NCI-H1436 treated with DMSO at 0.1 percent for 48 hours (cell line): ENCODE measurements at regions not wholly inside any gene's neighbourhood (a gene's known extent, or its start where the extent isn't known, plus 50 kb on each side); places are given as distances from the start of the nearest gene placed in this dataset.

Experiments used
- DNase-seq: peaks from one replicate; lab custom pipeline; 2025; lab: John Stamatoyannopoulos, UW

DNA sequence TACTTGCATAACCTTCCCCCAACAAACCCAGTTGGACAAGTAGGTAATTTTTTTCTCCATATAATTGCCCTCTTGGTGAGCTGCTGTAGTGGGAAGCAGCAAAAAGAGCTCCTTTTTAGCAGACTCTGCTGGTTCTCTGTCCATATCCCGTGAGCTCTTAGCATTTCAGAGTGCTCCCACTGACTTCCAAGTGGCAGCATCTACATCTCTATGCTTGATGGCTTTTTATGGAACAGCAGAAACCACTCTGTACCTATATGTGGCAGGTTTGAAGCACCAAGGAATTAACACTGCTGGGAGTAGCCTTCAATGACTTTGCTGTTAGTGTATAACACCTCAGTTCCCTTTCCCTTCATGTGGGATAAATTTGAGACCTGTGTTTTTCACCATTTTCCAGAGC is 168.4 kb upstream of the NHS start:
- DNase-seq: no peak

DNA sequence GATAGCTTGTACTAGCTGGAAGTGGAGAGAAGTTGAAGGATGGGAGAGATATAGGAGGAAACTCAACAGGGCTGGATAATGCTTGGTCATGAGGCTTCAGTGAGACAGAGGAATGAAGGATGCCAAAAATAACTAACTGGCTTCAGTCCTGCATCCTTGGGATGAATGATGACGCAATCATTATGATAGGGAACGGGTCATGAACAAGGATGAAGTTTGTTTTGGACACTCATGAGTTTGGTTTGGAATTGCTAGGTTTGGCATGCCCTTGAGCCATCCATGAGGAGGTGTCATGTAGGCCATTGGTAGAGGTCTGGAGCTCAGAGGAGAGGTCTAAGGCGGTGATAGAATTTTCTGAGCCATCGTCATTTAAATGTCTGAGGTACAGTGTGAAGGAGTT is 160.0 kb upstream of the NHS start:
- no peak for DNase-seq

DNA sequence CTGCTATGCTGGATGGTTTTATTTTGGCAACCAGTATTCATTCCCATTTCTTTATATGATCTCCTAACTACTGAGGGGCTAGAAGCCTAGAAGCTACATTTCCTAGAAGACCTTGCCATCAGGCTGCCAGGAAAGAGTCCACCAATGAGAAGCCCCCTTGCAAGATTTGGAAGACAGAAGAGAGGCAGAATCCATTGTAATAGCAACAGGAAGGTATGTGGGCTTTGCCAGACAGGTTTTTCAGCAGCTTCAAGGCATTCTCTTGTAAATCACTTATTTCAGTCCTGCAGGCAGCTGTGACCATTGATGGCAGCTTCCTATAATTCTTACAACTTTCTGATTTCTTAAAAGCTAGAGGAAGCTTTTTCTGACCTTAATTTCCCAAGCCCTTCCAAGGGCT is 148.3 kb upstream of the NHS start:
- DNase-seq: no peak

DNA sequence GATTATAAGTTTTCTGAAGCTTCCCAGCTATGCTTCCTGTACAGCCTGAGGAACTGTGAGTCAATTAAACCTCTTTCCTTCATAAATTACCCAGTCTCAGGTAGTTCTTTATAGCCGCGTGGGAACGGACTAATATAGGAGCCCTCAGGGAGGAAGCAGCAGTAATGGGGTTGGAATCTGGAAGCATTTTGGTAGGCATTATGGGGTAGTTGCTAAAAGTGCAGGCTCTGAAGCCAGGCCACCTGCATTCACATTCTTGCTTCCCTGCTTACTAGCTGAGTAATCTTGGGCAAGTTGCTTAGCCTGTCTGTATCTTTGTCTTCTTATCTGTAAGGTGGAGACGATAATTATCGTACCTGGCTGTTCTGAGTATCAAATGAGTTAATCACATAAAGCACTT is 137.9 kb upstream of the NHS start:
- DNase-seq: no peak

DNA sequence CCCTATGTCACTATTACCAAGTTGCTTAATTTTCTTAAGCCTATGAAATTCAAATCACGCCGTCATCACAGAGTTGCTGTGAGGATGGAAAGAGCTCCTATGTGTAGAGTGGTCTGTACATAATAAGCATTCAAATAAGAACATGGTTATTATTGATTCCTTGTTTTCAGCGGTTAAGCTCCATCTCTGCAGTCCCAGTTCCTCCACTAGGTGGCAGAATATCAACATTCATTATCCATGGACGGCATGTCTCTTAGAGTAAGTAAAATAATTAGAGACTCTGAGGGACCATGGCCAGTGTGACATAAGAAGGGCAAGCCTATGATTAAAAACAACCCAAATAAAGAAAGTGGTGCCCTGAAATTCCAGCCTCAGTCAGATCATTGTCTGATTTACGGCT is 132.5 kb upstream of the NHS start:
- peak; percentile 11 for DNase-seq

DNA sequence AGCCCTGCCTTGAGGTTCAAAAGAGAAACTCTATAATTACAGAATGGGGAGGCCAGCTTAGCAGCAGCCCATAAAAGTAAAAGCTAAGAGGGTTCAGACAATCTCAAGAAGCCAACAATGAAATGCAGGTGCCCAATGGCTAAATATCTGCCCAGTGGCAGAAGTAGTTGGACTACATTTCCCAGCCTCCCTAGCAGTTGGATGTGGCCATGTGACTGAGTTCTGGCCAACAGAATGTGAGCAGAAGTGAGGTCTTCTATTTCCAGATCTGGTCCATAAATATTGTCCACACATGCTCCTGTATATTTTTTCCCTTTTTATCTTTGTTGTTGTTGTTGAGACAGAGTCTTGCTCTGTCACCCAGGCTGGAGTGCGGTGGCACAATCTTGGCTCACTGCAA is 127.9 kb upstream of the NHS start:
- no peak for DNase-seq

DNA sequence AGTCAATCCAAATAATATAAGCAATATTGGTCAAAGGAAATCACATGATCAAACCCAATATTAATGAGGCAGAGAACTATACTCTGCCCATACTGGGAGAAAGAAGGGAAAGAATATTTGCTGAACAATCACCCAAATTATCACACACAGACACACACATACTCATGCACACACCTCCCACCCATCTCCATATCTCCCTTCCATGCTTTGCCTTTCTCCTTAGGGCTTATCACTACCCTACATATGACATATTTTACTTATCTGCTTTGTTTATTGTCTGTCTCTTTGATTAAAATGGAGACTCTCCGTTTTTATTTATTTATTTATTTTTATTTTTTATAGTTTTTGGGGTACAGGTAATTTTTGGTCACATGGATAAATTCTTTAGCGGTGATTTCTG is 112.9 kb upstream of the NHS start:
- no peak for DNase-seq

DNA sequence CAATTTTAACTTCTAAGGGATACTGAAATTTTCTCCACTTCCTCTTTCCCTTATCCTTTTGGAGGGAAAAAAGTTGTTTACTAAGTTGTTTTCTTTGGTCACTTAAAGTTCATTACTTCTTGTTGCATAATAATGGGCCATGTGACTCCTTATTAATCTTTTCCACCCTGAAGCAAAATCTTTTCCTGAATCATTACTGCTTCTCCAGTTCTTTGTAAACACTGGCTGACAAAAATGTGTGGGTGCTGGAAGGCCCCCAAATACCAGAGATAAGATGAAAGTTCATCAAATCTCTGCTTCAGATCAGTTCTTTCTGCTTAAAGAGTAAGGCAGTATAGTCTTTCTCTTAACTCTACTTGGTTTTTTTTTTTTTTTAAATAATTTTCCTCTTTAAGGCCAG is 108.9 kb upstream of the NHS start:
- no peak for DNase-seq

DNA sequence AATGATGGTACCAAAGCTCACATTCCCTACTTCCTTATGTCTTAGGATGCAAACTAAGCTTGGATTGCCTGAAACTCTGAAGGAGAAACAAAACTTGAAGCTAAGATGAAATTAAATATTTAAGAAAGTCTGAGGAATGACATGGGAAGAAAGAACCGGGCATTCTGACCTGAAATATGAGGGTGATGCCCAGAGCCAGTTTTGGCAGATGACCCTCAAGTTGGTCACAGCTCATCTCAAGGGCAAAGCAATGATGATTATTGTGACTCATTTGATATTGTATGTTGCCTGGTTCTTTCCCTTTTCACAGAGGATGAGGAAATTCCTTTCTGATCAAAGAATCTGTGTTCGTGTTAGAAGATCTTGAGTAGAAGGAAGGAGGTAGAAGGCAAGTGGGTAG is 96.0 kb upstream of the NHS start:
- DNase-seq: no peak

DNA sequence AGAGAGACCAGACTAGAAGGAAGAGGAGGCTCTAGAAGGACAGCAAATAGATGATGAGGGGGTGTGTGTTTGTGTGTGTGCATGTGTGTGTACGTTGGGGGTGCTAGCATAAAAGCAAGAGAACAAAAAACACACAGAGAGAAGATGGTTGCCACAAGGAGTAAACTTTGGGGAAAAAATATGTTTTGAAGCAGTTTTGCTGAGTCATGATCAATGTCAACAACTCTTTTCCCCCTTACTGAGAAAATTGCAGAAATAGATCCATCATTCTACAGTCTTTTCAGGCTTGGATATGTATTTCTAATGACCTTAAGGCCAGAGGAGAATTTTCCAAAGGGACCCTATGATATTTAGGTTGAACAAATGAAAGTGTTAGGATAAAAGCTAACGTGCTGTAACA is 89.0 kb upstream of the NHS start:
- no peak for DNase-seq

DNA sequence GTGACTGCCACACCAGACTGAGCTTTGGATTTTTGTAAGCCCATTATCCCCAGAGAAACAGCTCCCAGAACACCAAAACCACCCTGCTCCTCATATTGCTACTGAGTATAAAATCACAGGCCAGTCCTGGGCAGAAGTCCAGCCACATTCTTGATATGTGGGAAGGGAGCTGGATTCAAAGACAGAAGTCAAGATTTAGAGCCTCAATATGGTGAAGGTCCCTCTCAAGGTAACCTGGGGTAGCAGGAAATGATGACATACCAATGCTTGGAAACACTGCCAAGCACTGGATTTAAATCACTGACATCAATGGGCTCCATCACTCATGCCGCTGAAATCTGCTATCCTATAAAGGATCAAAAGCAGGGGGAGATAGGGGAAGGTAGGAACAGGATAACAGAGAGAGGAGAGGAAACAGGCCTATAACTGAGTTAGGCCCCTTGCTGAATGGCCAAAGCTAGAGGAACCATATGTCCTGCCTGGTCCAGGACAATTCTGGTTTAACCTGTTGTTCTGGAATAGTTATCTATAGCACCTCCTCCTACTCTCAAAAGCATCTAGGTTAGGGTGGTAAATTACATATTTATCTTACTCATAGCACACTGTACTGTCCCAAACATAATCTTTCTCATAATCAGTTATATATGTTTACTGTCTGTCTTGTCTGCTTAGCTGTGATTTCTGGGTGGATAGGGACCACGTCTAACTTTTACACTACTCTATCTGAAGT is 83.7 kb upstream of the NHS start:
- DNase-seq: no peak

DNA sequence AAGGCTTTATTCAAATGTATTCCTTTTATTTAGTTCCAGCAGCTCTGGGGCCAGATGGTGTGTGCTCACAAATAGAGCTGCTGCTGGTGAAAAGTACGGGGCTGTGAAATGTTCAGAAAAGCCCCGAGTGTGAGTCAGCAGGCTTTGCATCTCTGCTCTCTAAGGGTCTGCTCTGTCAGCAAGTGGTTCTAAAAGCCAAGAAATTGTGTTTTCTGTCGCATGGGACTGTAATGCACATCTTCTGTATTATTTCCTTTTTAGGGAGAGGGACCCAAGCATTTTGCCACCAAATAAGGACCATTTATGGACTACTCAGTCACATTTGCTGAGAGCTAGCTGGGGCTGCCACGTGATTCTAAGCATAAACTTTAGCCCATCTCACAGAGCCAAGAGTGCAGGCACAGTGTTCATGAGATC is 82.9 kb upstream of the NHS start:
- DNase-seq: no peak

DNA sequence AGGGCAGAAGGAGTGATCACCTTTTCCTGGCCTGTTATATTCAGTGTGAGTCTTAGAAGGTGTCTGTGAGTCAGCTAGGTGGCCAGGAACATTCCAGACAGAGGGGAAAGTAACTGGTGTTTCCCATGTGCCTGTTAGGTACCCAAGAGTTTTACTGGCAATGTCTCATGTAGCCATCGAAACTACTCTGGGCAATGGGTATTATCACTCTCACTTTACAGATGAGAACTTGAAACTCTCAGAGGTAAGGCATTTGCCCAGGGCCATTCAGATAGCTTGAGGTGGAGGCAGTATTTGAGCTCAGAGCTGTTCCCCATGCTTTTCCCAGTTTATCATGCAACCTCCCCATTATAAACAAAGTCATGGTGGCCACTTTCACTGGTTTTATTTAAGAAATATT is 80.4 kb upstream of the NHS start:
- DNase-seq: no peak

DNA sequence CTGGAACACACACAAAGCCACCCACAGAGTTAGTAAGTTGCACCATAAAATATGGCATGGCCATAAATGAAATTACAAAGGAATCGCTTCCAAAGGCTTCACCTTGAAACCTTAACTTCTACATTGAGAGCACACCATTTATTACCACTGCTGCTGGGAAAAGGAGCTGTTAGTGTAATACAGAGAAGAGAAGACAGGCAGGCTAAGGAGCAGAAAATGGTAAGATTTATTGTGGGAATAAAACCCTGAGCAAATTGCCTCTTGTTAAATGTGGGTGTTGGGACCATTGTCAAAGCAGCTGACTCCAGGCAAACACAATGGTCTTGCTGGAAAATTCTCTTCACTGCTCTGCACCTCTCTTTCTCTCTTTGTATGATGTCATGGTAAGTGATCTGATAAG is 79.2 kb upstream of the NHS start:
- no peak for DNase-seq

DNA sequence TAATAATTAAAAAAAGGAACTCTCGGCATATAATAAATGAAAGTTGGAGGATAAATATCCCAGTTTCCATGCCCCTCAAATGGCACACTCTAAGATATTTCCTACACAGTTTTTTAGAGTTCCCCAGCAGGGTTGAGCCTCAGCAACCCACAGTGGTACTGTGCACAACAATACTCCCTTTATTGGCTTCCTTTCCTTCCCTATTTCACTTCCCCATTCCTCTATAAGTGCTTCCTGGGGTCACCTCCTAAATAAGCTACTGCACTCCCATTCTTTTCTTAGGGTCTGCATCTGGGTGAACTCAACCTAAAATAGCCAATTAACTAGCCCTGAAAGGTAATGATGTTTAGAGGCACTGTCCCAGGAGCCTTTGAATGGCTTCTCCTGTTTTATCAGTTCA is 76.4 kb upstream of the NHS start:
- DNase-seq: no peak

DNA sequence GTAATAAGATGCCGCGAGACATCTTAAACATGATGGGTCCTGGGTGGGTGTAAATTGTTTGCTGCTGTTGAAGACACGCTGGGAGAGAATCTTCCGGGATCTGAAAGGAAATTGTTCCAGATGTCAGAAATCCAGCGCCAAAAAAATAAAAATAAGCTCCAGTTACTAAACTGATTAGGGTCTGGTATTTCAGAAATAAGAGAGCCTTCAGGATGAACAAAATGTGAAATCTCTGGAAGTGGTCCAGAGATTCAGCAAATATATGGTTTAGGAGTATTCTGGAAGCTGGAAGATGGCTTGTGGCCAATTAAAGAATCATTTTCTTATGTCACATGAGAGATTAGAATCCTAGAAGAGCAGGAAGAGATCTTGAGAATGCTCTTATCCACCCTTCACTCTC is 75.8 kb upstream of the NHS start:
- no peak for DNase-seq

DNA sequence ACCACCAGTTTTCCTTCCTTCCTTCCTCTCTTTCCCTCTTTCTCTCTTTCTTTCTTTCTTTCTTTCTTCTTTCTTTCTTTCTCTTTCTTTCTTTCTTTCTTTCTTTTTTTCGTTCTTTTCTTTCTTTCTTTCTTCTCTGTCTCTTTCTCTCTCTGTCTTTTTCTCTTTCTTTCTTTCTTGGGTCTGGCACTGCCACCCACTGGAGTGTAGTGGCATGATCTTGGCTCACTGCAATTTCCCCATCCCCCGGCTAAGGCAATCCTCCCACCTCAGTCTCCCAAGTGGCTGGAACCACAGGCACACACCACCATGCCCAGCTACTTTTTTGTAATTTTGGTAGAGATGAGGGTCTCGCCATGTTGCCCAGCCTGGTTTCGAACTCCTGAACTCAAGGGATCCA is 51.6 kb upstream of the NHS start:
- no peak for DNase-seq
